ENCODE measurements at regions not wholly inside any gene's neighbourhood (a gene's known extent, or its start where the extent isn't known, plus 50 kb on each side); places are given as distances from the start of the nearest gene placed in this dataset.
"Not testable (repeated sequence)": the region's sequence is repeated elsewhere in the genome, so short reads cannot be mapped to it uniquely, and the experiment has no call there.

- H3K4me3 Mint-ChIP-seq, result no peak overlapping the region
- no peak for TF ChIP-seq CTCF (IDR thresholded peaks at IDR 0.05)
- no peaks in the 10 kb centered on the region for H3K4me1 Mint-ChIP-seq
- no peak for DNase-seq
- no peak overlapping the region for H3K27ac Mint-ChIP-seq
- no peaks in the 10 kb centered on the region for H3K36me3 Mint-ChIP-seq (ENCODE audit: low read depth)
- peaks cover 8% of the 10 kb centered on the region for H3K27me3 Mint-ChIP-seq (ENCODE audit: low read depth, poor library complexity)
- H3K9me3 Mint-ChIP-seq, result no peaks in the 10 kb centered on the region
Measured at GRCh38 chr12:118537481-118537917, 161.1 kb downstream of the SUDS3 start.

- H3K4me3 Mint-ChIP-seq, result no peak overlapping the region
- no peaks in the 10 kb centered on the region for H3K4me1 Mint-ChIP-seq
- DNase-seq, result no peak
- TF ChIP-seq CTCF (IDR thresholded peaks at IDR 0.05), result no peak
- no peak overlapping the region for H3K27ac Mint-ChIP-seq
- H3K27me3 Mint-ChIP-seq (ENCODE audit: low read depth, poor library complexity), result peaks cover 7% of the 10 kb centered on the region
- H3K36me3 Mint-ChIP-seq (ENCODE audit: low read depth), result no peaks in the 10 kb centered on the region
- H3K9me3 Mint-ChIP-seq, result no peaks in the 10 kb centered on the region
Measured at GRCh38 chr12:118541071-118541470, 164.7 kb downstream of the SUDS3 start.

- TF ChIP-seq CTCF (IDR thresholded peaks at IDR 0.05), result no peak
- H3K4me3 Mint-ChIP-seq, result no peak overlapping the region
- no peak overlapping the region for H3K27ac Mint-ChIP-seq
- peaks cover 9% of the 10 kb centered on the region for H3K27me3 Mint-ChIP-seq (ENCODE audit: low read depth, poor library complexity)
- H3K9me3 Mint-ChIP-seq, result peaks cover 3% of the 10 kb centered on the region
- no peaks in the 10 kb centered on the region for H3K36me3 Mint-ChIP-seq (ENCODE audit: low read depth)
- no peaks in the 10 kb centered on the region for H3K4me1 Mint-ChIP-seq
- DNase-seq, result no peak
Measured at GRCh38 chr12:118541934-118542333, 165.6 kb downstream of the SUDS3 start.

- Mint-ChIP-seq H3K4me1 (no peaks in the 10 kb centered on the region), H3K27ac (no peak overlapping the region), H3K4me3 (no peak overlapping the region), H3K9me3 (peaks cover 5% of the 10 kb centered on the region), H3K27me3 (ENCODE audit: low read depth, poor library complexity) (peaks cover 11% of the 10 kb centered on the region), H3K36me3 (ENCODE audit: low read depth) (no peaks in the 10 kb centered on the region)
- DNase-seq, result no peak
- TF ChIP-seq CTCF (IDR thresholded peaks at IDR 0.05), result no peak
Measured at GRCh38 chr12:118543651-118544050, 167.3 kb downstream of the SUDS3 start.

GRCh38 chr12:118544569-118544968, 168.2 kb downstream of the SUDS3 start:
- H3K4me1 Mint-ChIP-seq, result peaks cover 6% of the 10 kb centered on the region
- no peak for TF ChIP-seq CTCF (IDR thresholded peaks at IDR 0.05)
- H3K9me3 Mint-ChIP-seq, result peaks cover 5% of the 10 kb centered on the region
- no peak overlapping the region for H3K4me3 Mint-ChIP-seq
- DNase-seq, result no peak
- H3K36me3 Mint-ChIP-seq (ENCODE audit: low read depth), result no peaks in the 10 kb centered on the region
- peaks cover 11% of the 10 kb centered on the region for H3K27me3 Mint-ChIP-seq (ENCODE audit: low read depth, poor library complexity)
- no peak overlapping the region for H3K27ac Mint-ChIP-seq

- not testable (repeated sequence) for H3K9me3 Mint-ChIP-seq; H3K36me3 Mint-ChIP-seq (ENCODE audit: low read depth); H3K4me3 Mint-ChIP-seq; DNase-seq; H3K4me1 Mint-ChIP-seq; H3K27me3 Mint-ChIP-seq (ENCODE audit: low read depth, poor library complexity); H3K27ac Mint-ChIP-seq
Measured at GRCh38 chr12:118547606-118548005, 171.3 kb downstream of the SUDS3 start.
